K562 (cell line): ENCODE measurements at regions not wholly inside any gene's neighbourhood (a gene's known extent, or its start where the extent isn't known, plus 50 kb on each side); places are given as distances from the start of the nearest gene placed in this dataset.

Experiments
- ATAC-seq: fragments of 200-7000 bp; cut with Tn5 transposase; 3 replicates; pipeline ENCODE4 v1.9.1; 2020; ENCODE audit warnings: moderate library complexity
- BruUV-seq: library from RNA; stranded (reverse); fragments of 400-500 nt; replicated peaks from 2 replicates; lab custom pipeline; 2021; lab: Mats Ljungman, UMichigan
- CTCF ChIA-PET: fragments of 300-600 bp; formaldehyde crosslinking; extraction: SDS; loops from one replicate; lab custom pipeline; 2021; ENCODE audit warnings: low intra/inter-chr PET ratio; lab: Yijun Ruan, JAX
- POLR2A ChIA-PET: fragments of 300-600, 350-650 bp; sonication (Branson Sonifier 250); formaldehyde crosslinking; extraction: SDS; loops from one replicate; lab custom pipeline; 2021; ENCODE audit warnings: antibody characterized with exemption, inconsistent platforms; lab: Yijun Ruan, JAX
- DNase-seq, 4 experiments: peaks; one replicate each; pipeline versions ENCODE4 v3.0.0 to v3.0.0-alpha.2; 2011 to 2018; ENCODE audit warnings: low spot score in 3 of 4, mixed read lengths in 3 of 4; ENCODE audit errors: extremely low read depth in 1 of 4
- FAIRE-seq: peaks from 2 replicates; lab custom pipeline; 2011; peaks lifted over from hg19 to GRCh38; lab: Jason Lieb, UNC
- H2AFZ ChIP-seq: 2 replicates; pipeline ENCODE4 v1.6.0; 2011; ENCODE audit warnings: low read depth, low read length, control low read depth, inconsistent platforms
- H3K27ac ChIP-seq: fragments of 200-600 bp; 3 replicates; pipeline ENCODE4 v1.8.0; 2011; ENCODE audit warnings: low read depth, mild to moderate bottlenecking, control low read depth, inconsistent platforms, low read length, moderate library complexity, mixed read lengths; ENCODE audit errors: extremely low read depth
- H3K27me3 ChIP-seq, 2 experiments: fragments of 300-600 bp in 1 of 2; 2 replicates in 1 of 2; 3 replicates in 1 of 2; pipeline versions ENCODE4 v1.6.0 to v1.8.0; 2011; ENCODE audit warnings: inconsistent platforms in 2 of 2, low read length in 2 of 2, mild to moderate bottlenecking in 1 of 2, mixed read lengths in 1 of 2, moderate library complexity in 1 of 2; ENCODE audit not compliant: control insufficient read depth in 2 of 2, insufficient read depth in 2 of 2
- H3K36me3 ChIP-seq: fragments of 300-600 bp; 3 replicates; pipeline ENCODE4 v1.8.0; 2011; ENCODE audit warnings: mild to moderate bottlenecking, low read length, inconsistent platforms; ENCODE audit not compliant: control insufficient read depth, insufficient read depth
- H3K4me1 ChIP-seq, 2 experiments: fragments of 200-600 bp in 1 of 2; replicated peaks in 1 of 2; 2 replicates in 1 of 2; 3 replicates in 1 of 2; pipeline versions ENCODE4 v1.5.1 to v1.8.0; 2011; ENCODE audit warnings: inconsistent platforms in 2 of 2, low read length in 2 of 2, mild to moderate bottlenecking in 1 of 2, mixed read lengths in 1 of 2, moderate library complexity in 1 of 2; ENCODE audit not compliant: control insufficient read depth in 2 of 2, insufficient read depth in 2 of 2
- H3K4me2 ChIP-seq: 2 replicates; pipeline ENCODE4 v1.6.1; 2011; ENCODE audit warnings: low read length, control low read depth, inconsistent platforms, mixed read lengths; ENCODE audit not compliant: insufficient read depth
- H3K4me3 ChIP-seq: fragments of 200-600 bp; sonication (generic), shearing (Covaris generic); 2 replicates; pipeline ENCODE4 v1.5.1; 2016; ENCODE audit warnings: control low read depth, inconsistent platforms
- H3K79me2 ChIP-seq: fragments of 200-600 bp; 3 replicates; pipeline ENCODE4 v1.8.0; 2011; ENCODE audit warnings: low read length, inconsistent platforms; ENCODE audit not compliant: control insufficient read depth, insufficient read depth
- H3K9ac ChIP-seq, 2 experiments: 2 replicates each; pipeline versions ENCODE4 v1.6.0 to v1.6.1; 2011; ENCODE audit warnings: low read depth in 2 of 2, low read length in 2 of 2, control low read depth in 1 of 2, inconsistent platforms in 1 of 2, mild to moderate bottlenecking in 1 of 2, mixed read lengths in 1 of 2; ENCODE audit not compliant: insufficient read depth in 1 of 2
- H3K9me1 ChIP-seq: one replicate; pipeline ENCODE4 v1.6.0; 2011; ENCODE audit warnings: inconsistent platforms, mild to moderate bottlenecking, low read length, moderate library complexity; ENCODE audit not compliant: control insufficient read depth, insufficient read depth
- H3K9me3 ChIP-seq: replicated peaks from 2 replicates; pipeline ENCODE4 v1.5.1; 2011; ENCODE audit warnings: low read depth, low read length, inconsistent platforms; ENCODE audit not compliant: control insufficient read depth, insufficient read depth
- H4K20me1 ChIP-seq: replicated peaks from 2 replicates; pipeline ENCODE4 v1.6.1; 2011; ENCODE audit warnings: low read length, inconsistent platforms, mixed read lengths; ENCODE audit not compliant: control insufficient read depth, insufficient read depth
- DIDO1 ChIP-seq: fragments of 450-650 bp; IDR thresholded peaks from 2 replicates; pipeline ENCODE4 v1.6.1; 2016; ENCODE audit warnings: low read depth, missing biosample characterization, missing genetic modification characterization
- DLX4 ChIP-seq: fragments of 250-450 bp; sonication (Bioruptor Pico); IDR thresholded peaks from 2 replicates; pipeline ENCODE4 v1.6.1; 2021; ENCODE audit warnings: mild to moderate bottlenecking
- FUS ChIP-seq: fragments of 200-400 bp; formaldehyde crosslinking; optimal IDR thresholded peaks from 2 replicates; pipeline ENCODE3; 2017; ENCODE audit warnings: low read depth, low read length
- HDAC1 ChIP-seq, 2 experiments: fragments of 450-650 bp; IDR thresholded peaks; 2 replicates each; pipeline ENCODE4 v1.6.1; 2016 to 2017; ENCODE audit warnings: inconsistent platforms in 1 of 2, mild to moderate bottlenecking in 1 of 2, moderate library complexity in 1 of 2
- PCBP1 ChIP-seq: fragments of 200-400 bp; formaldehyde crosslinking; IDR thresholded peaks from 2 replicates; pipeline ENCODE4 v1.6.1; 2018; ENCODE audit warnings: mild to moderate bottlenecking, low read depth, low read length; ENCODE audit not compliant: poor library complexity, severe bottlenecking
- PHB ChIP-seq: fragments of 250-450 bp; sonication (Bioruptor Pico); IDR thresholded peaks from 2 replicates; pipeline ENCODE4 v1.5.0; 2021
- RBM25 ChIP-seq: fragments of 200-400 bp; formaldehyde crosslinking; IDR thresholded peaks from 2 replicates; pipeline ENCODE4 v1.6.1; 2018; ENCODE audit warnings: low read length, low read depth, moderate library complexity; ENCODE audit not compliant: severe bottlenecking
- TBL1XR1 ChIP-seq, 2 experiments: IDR thresholded peaks; 2 replicates each; pipeline ENCODE4 v1.6.1; 2012; ENCODE audit warnings: improper control_type of control experiment in 2 of 2, low read length in 2 of 2, mild to moderate bottlenecking in 1 of 2
- TRIM24 ChIP-seq, 2 experiments: fragments of 450-650 bp; IDR thresholded peaks; 2 replicates each; pipeline ENCODE4 v1.6.1; 2016
- ZKSCAN1 ChIP-seq: fragments of 150-350 bp; IDR thresholded peaks from 2 replicates; pipeline ENCODE4 v1.6.1; 2016; ENCODE audit warnings: low read depth, low read length
- ZNF124 ChIP-seq: sonication (generic); formaldehyde crosslinking; IDR thresholded peaks from 2 replicates; pipeline ENCODE4 v1.8.1; 2022; ENCODE audit warnings: missing genetic modification reagents
- ZNF263 ChIP-seq: sonication (generic); formaldehyde crosslinking; IDR thresholded peaks from 2 replicates; pipeline ENCODE4 v1.8.0; 2022; ENCODE audit warnings: mild to moderate bottlenecking, missing genetic modification reagents, borderline replicate concordance
- WGBS: fragments of 100-300 bp; shearing (Covaris generic); methylation state at CpG from one replicate; pipeline ENCODE4 v1.1.6; 2016; ENCODE audit warnings: low coverage, mixed read lengths; ENCODE audit not compliant: insufficient coverage; ENCODE audit errors: missing lambda C conversion rate; 5-methylcytosine and 5-hydroxymethylcytosine counted together
- in situ Hi-C: fragments of 300-500 bp; cut with MboI; formaldehyde crosslinking; loops from 4 replicates; pipeline ENCODE4 v1.15.0; 2018; ENCODE audit warnings: inconsistent platforms, mixed read lengths
- intact Hi-C: fragments of 100-400 bp; cut with micrococcal nuclease; formaldehyde crosslinking; loops from 2 replicates; pipeline ENCODE4 v1.14.2; 2022
- TF ChIP-seq, protein P1 (sequence below), 3 experiments: fragments of 200-800 bp in 1 of 3; sonication (Bioruptor generic) in 1 of 3; sonication (generic) in 1 of 3; formaldehyde crosslinking in 1 of 3; IDR thresholded peaks; 2 replicates each; pipeline versions ENCODE4 v1.6.1 to v1.8.0; 2016 to 2022; ENCODE audit warnings: mild to moderate bottlenecking in 2 of 3, missing compliant biosample characterization in 2 of 3, missing genetic modification characterization in 2 of 3, missing genetic modification reagents in 1 of 3
- TF ChIP-seq, protein P2 (sequence below): IDR thresholded peaks from 2 replicates; pipeline ENCODE4 v1.6.1; 2011; ENCODE audit not compliant: insufficient read length; ENCODE audit errors: extremely low read depth
- TF ChIP-seq, protein P3 (sequence below): sonication (generic); formaldehyde crosslinking; IDR thresholded peaks from 2 replicates; pipeline ENCODE4 v1.8.1; 2023; ENCODE audit warnings: missing genetic modification reagents, mild to moderate bottlenecking, borderline replicate concordance

DNA sequence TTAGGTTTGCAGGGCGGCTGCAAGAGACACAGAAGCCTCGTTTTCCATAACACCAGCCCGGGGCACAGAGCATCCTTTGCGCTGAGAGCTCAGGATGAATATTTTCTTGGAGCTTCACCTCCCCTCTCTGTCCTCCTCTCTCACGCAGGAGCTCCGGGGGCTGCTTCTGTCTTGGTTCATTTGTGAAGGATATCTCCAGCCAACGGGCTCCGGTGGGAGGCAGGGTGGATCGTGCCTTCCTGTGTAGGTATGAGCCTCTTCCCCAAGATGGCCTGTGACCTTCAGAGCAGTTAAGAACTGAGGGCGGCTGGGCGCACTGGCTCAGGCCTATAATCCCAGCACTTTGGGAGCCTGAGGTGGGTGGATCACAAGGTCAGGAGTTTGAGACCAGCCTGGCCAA is 319.0 kb upstream of the C1orf174 start:
- under 1% methylated on average over 11 of the region's 11 CpGs for WGBS
- ChIA-PET CTCF (no interaction called here), POLR2A (no interaction called here)
- intact Hi-C loops (no loop called here), in situ Hi-C loops (no loop called here)
- FAIRE-seq = no peak
- no peaks in the 10 kb centered on the region for H3K9me1 ChIP-seq
- H3K27ac ChIP-seq = no peak overlapping the region
- no peaks in the 10 kb centered on the region for H3K36me3 ChIP-seq
- H3K4me2 ChIP-seq = no peak overlapping the region
- ATAC-seq = no peak
- no peaks in the 10 kb centered on the region for H3K79me2 ChIP-seq
- no peak overlapping the region for H3K9ac ChIP-seq
- H2AFZ ChIP-seq = no peak overlapping the region
- H3K27me3 ChIP-seq = peaks cover 2 to 41% of the 10 kb centered on the region in 2 experiments; a peak in 3 of 5 replicates
- H3K4me1 ChIP-seq = no peaks in the 10 kb centered on the region
- no peaks in the 10 kb centered on the region for H3K9me3 ChIP-seq
- H3K4me3 ChIP-seq = no peak overlapping the region
- BruUV-seq = no TSS peak
- H4K20me1 ChIP-seq = 0 out of 2 replicates have a peak, but pooled peaks cover 2% of the 10 kb centered on the region
- DNase-seq = no peak
- TF ChIP-seq TBL1XR1 (IDR thresholded peaks at IDR 0.05; ENCODE audit: low read length in 2 of 2) = no peak
- TF ChIP-seq, protein P1, sequence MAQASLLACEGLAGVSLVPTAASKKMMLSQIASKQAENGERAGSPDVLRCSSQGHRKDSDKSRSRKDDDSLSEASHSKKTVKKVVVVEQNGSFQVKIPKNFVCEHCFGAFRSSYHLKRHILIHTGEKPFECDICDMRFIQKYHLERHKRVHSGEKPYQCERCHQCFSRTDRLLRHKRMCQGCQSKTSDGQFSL (CRISPR knock-in tag; IDR thresholded peaks at IDR 0.05) = no peak
- TF ChIP-seq, protein P1 (tag; IDR thresholded peaks at IDR 0.05) = no peak
- no peak for TF ChIP-seq DIDO1 (tag)
- TF ChIP-seq ZKSCAN1 = no peak
- TF ChIP-seq PHB (CRISPR knock-in tag) = no peak
- no peak for TF ChIP-seq PCBP1
- TF ChIP-seq DLX4 (CRISPR knock-in tag) = no peak
- TF ChIP-seq ZNF124 (CRISPR knock-in tag) = no peak
- TF ChIP-seq, protein P2, sequence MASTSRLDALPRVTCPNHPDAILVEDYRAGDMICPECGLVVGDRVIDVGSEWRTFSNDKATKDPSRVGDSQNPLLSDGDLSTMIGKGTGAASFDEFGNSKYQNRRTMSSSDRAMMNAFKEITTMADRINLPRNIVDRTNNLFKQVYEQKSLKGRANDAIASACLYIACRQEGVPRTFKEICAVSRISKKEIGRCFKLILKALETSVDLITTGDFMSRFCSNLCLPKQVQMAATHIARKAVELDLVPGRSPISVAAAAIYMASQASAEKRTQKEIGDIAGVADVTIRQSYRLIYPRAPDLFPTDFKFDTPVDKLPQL = no peak
- TF ChIP-seq ZNF263 = no peak
- TF ChIP-seq, protein P3, sequence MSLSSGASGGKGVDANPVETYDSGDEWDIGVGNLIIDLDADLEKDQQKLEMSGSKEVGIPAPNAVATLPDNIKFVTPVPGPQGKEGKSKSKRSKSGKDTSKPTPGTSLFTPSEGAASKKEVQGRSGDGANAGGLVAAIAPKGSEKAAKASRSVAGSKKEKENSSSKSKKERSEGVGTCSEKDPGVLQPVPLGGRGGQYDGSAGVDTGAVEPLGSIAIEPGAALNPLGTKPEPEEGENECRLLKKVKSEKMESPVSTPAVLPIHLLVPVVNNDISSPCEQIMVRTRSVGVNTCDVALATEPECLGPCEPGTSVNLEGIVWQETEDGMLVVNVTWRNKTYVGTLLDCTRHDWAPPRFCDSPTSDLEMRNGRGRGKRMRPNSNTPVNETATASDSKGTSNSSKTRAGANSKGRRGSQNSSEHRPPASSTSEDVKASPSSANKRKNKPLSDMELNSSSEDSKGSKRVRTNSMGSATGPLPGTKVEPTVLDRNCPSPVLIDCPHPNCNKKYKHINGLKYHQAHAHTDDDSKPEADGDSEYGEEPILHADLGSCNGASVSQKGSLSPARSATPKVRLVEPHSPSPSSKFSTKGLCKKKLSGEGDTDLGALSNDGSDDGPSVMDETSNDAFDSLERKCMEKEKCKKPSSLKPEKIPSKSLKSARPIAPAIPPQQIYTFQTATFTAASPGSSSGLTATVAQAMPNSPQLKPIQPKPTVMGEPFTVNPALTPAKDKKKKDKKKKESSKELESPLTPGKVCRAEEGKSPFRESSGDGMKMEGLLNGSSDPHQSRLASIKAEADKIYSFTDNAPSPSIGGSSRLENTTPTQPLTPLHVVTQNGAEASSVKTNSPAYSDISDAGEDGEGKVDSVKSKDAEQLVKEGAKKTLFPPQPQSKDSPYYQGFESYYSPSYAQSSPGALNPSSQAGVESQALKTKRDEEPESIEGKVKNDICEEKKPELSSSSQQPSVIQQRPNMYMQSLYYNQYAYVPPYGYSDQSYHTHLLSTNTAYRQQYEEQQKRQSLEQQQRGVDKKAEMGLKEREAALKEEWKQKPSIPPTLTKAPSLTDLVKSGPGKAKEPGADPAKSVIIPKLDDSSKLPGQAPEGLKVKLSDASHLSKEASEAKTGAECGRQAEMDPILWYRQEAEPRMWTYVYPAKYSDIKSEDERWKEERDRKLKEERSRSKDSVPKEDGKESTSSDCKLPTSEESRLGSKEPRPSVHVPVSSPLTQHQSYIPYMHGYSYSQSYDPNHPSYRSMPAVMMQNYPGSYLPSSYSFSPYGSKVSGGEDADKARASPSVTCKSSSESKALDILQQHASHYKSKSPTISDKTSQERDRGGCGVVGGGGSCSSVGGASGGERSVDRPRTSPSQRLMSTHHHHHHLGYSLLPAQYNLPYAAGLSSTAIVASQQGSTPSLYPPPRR = no peak
- no peak for TF ChIP-seq FUS
- TF ChIP-seq RBM25 = no peak
- TF ChIP-seq HDAC1 (IDR thresholded peaks at IDR 0.05) = no peak
- no peak for TF ChIP-seq TRIM24 (IDR thresholded peaks at IDR 0.05)
